ENCODE measurements at regions not wholly inside any gene's neighbourhood (a gene's known extent, or its start where the extent isn't known, plus 50 kb on each side); places are given as distances from the start of the nearest gene placed in this dataset.

GRCh38 chr2:173676647-173677046, 288.5 kb downstream of the SP3 start:
- H3K4me1 Mint-ChIP-seq (ENCODE audit: low read depth), result no peaks in the 10 kb centered on the region
- H3K9me3 Mint-ChIP-seq, result peaks cover 5% of the 10 kb centered on the region
- intact Hi-C loops (cut with micrococcal nuclease), result no loop called here
- no peak overlapping the region for H3K27ac Mint-ChIP-seq
- H3K36me3 Mint-ChIP-seq (ENCODE audit: low read depth), result no peaks in the 10 kb centered on the region
- no peak overlapping the region for H3K4me3 Mint-ChIP-seq
- peaks cover 21% of the 10 kb centered on the region for H3K27me3 Mint-ChIP-seq (ENCODE audit: low read depth)
- CTCF ChIA-PET, result no interaction called here
- no peak for DNase-seq

GRCh38 chr2:173678186-173678585, 287.0 kb downstream of the SP3 start:
- Mint-ChIP-seq H3K9me3 (peaks cover 5% of the 10 kb centered on the region), H3K27me3 (ENCODE audit: low read depth) (peaks cover 24% of the 10 kb centered on the region)
- intact Hi-C loops (cut with micrococcal nuclease), result no loop called here

GRCh38 chr2:173680574-173680973, 284.6 kb downstream of the SP3 start:
- H3K27ac Mint-ChIP-seq, result no peak overlapping the region
- DNase-seq, result no peak
- H3K9me3 Mint-ChIP-seq, result peaks cover 5% of the 10 kb centered on the region
- no peak overlapping the region for H3K4me3 Mint-ChIP-seq
- no peaks in the 10 kb centered on the region for H3K4me1 Mint-ChIP-seq (ENCODE audit: low read depth)
- CTCF ChIA-PET, result no interaction called here
- peaks cover 19% of the 10 kb centered on the region for H3K27me3 Mint-ChIP-seq (ENCODE audit: low read depth)
- H3K36me3 Mint-ChIP-seq (ENCODE audit: low read depth), result no peaks in the 10 kb centered on the region
- intact Hi-C loops (cut with micrococcal nuclease), result no loop called here

More at GRCh38 chr2:173678186-173678585, 287.0 kb downstream of the SP3 start:
- Mint-ChIP-seq H3K36me3 (ENCODE audit: low read depth) (no peaks in the 10 kb centered on the region), H3K27ac (no peak overlapping the region), H3K4me3 (no peak overlapping the region), H3K4me1 (ENCODE audit: low read depth) (no peaks in the 10 kb centered on the region)
- no peak for DNase-seq
- CTCF ChIA-PET, result no interaction called here

GRCh38 chr2:173681881-173682650, 283.1 kb downstream of the SP3 start:
- DNase-seq, result no peak
- intact Hi-C loops (cut with micrococcal nuclease), result no loop called here
- Mint-ChIP-seq H3K27me3 (ENCODE audit: low read depth) (peaks cover 10% of the 10 kb centered on the region), H3K36me3 (ENCODE audit: low read depth) (no peaks in the 10 kb centered on the region), H3K9me3 (peaks cover 5% of the 10 kb centered on the region), H3K27ac (no peak overlapping the region), H3K4me1 (ENCODE audit: low read depth) (no peaks in the 10 kb centered on the region), H3K4me3 (no peak overlapping the region)
- CTCF ChIA-PET, result no interaction called here

- intact Hi-C loops (cut with micrococcal nuclease), result no loop called here
- H3K36me3 Mint-ChIP-seq (ENCODE audit: low read depth), result no peaks in the 10 kb centered on the region
- H3K4me1 Mint-ChIP-seq (ENCODE audit: low read depth), result no peaks in the 10 kb centered on the region
- H3K4me3 Mint-ChIP-seq, result no peak overlapping the region
- H3K27ac Mint-ChIP-seq, result no peak overlapping the region
- DNase-seq, result no peak
- CTCF ChIA-PET, result no interaction called here
- peaks cover 6% of the 10 kb centered on the region for H3K27me3 Mint-ChIP-seq (ENCODE audit: low read depth)
- H3K9me3 Mint-ChIP-seq, result peaks cover 5% of the 10 kb centered on the region
Observed at GRCh38 chr2:173684896-173685459, 280.2 kb downstream of the SP3 start.

- intact Hi-C loops (cut with micrococcal nuclease), result no loop called here
- no peaks in the 10 kb centered on the region for H3K36me3 Mint-ChIP-seq (ENCODE audit: low read depth)
- H3K4me1 Mint-ChIP-seq (ENCODE audit: low read depth), result no peaks in the 10 kb centered on the region
- H3K27ac Mint-ChIP-seq, result no peak overlapping the region
- CTCF ChIA-PET, result no interaction called here
- no peaks in the 10 kb centered on the region for H3K9me3 Mint-ChIP-seq
- H3K4me3 Mint-ChIP-seq, result no peak overlapping the region
- H3K27me3 Mint-ChIP-seq (ENCODE audit: low read depth), result peaks cover 3% of the 10 kb centered on the region
- DNase-seq, result no peak
Observed at GRCh38 chr2:173690349-173690748, 274.8 kb downstream of the SP3 start.

GRCh38 chr2:173692068-173692467, 273.1 kb downstream of the SP3 start:
- no peaks in the 10 kb centered on the region for H3K36me3 Mint-ChIP-seq (ENCODE audit: low read depth)
- peaks cover 3% of the 10 kb centered on the region for H3K27me3 Mint-ChIP-seq (ENCODE audit: low read depth)
- H3K4me3 Mint-ChIP-seq, result no peak overlapping the region
- H3K27ac Mint-ChIP-seq, result no peak overlapping the region
- DNase-seq, result no peak
- CTCF ChIA-PET, result no interaction called here
- no peaks in the 10 kb centered on the region for H3K4me1 Mint-ChIP-seq (ENCODE audit: low read depth)
- intact Hi-C loops (cut with micrococcal nuclease), result no loop called here
- no peaks in the 10 kb centered on the region for H3K9me3 Mint-ChIP-seq

GRCh38 chr2:173693044-173693589, 272.1 kb downstream of the SP3 start:
- peaks cover 3% of the 10 kb centered on the region for H3K27me3 Mint-ChIP-seq (ENCODE audit: low read depth)
- no peaks in the 10 kb centered on the region for H3K9me3 Mint-ChIP-seq
- intact Hi-C loops (cut with micrococcal nuclease), result no loop called here
- no peak overlapping the region for H3K27ac Mint-ChIP-seq
- CTCF ChIA-PET, result no interaction called here
- DNase-seq, result no peak
- H3K36me3 Mint-ChIP-seq (ENCODE audit: low read depth), result no peaks in the 10 kb centered on the region
- no peaks in the 10 kb centered on the region for H3K4me1 Mint-ChIP-seq (ENCODE audit: low read depth)
- no peak overlapping the region for H3K4me3 Mint-ChIP-seq

- DNase-seq, result no peak
- Mint-ChIP-seq H3K4me1 (ENCODE audit: low read depth) (no peaks in the 10 kb centered on the region), H3K4me3 (no peak overlapping the region), H3K9me3 (no peaks in the 10 kb centered on the region), H3K36me3 (ENCODE audit: low read depth) (no peaks in the 10 kb centered on the region), H3K27me3 (ENCODE audit: low read depth) (no peaks in the 10 kb centered on the region), H3K27ac (no peak overlapping the region)
- CTCF ChIA-PET, result no interaction called here
- intact Hi-C loops (cut with micrococcal nuclease), result no loop called here
Observed at GRCh38 chr2:173696274-173696673, 268.9 kb downstream of the SP3 start.

- H3K27me3 Mint-ChIP-seq (ENCODE audit: low read depth), result no peaks in the 10 kb centered on the region
- intact Hi-C loops (cut with micrococcal nuclease), result no loop called here
- CTCF ChIA-PET, result no interaction called here
- H3K36me3 Mint-ChIP-seq (ENCODE audit: low read depth), result no peaks in the 10 kb centered on the region
- no peaks in the 10 kb centered on the region for H3K4me1 Mint-ChIP-seq (ENCODE audit: low read depth)
- no peak for DNase-seq
- no peak overlapping the region for H3K4me3 Mint-ChIP-seq
- no peak overlapping the region for H3K27ac Mint-ChIP-seq
- H3K9me3 Mint-ChIP-seq, result no peaks in the 10 kb centered on the region
Observed at GRCh38 chr2:173697929-173698328, 267.2 kb downstream of the SP3 start.

GRCh38 chr2:173705656-173706055, 259.5 kb downstream of the SP3 start:
- CTCF ChIA-PET, result no interaction called here
- H3K36me3 Mint-ChIP-seq (ENCODE audit: low read depth), result no peaks in the 10 kb centered on the region
- intact Hi-C loops (cut with micrococcal nuclease), result no loop called here
- no peaks in the 10 kb centered on the region for H3K4me1 Mint-ChIP-seq (ENCODE audit: low read depth)
- H3K4me3 Mint-ChIP-seq, result no peak overlapping the region
- peaks cover 10% of the 10 kb centered on the region for H3K27me3 Mint-ChIP-seq (ENCODE audit: low read depth)
- H3K9me3 Mint-ChIP-seq, result no peaks in the 10 kb centered on the region
- no peak overlapping the region for H3K27ac Mint-ChIP-seq
- DNase-seq, result no peak

GRCh38 chr2:173706936-173707335, 258.2 kb downstream of the SP3 start:
- Mint-ChIP-seq H3K27ac (no peak overlapping the region), H3K4me1 (ENCODE audit: low read depth) (no peaks in the 10 kb centered on the region), H3K9me3 (no peaks in the 10 kb centered on the region), H3K27me3 (ENCODE audit: low read depth) (peaks cover 10% of the 10 kb centered on the region), H3K36me3 (ENCODE audit: low read depth) (no peaks in the 10 kb centered on the region), H3K4me3 (no peak overlapping the region)
- CTCF ChIA-PET, result no interaction called here
- intact Hi-C loops (cut with micrococcal nuclease), result no loop called here
- no peak for DNase-seq

- Mint-ChIP-seq H3K4me1 (ENCODE audit: low read depth) (no peaks in the 10 kb centered on the region), H3K27ac (no peak overlapping the region), H3K4me3 (no peak overlapping the region), H3K27me3 (ENCODE audit: low read depth) (peaks cover 10% of the 10 kb centered on the region), H3K36me3 (ENCODE audit: low read depth) (no peaks in the 10 kb centered on the region), H3K9me3 (no peaks in the 10 kb centered on the region)
- CTCF ChIA-PET, result no interaction called here
- intact Hi-C loops (cut with micrococcal nuclease), result no loop called here
- no peak for DNase-seq
Observed at GRCh38 chr2:173708806-173709205, 256.4 kb downstream of the SP3 start.
